Thyroid gland (tissue), 4 donors: ENCODE measurements at regions not wholly inside any gene's neighbourhood (a gene's known extent, or its start where the extent isn't known, plus 50 kb on each side); places are given as distances from the start of the nearest gene placed in this dataset.

ENCODE experiments used
- CTCF ChIP-seq, 6 experiments: fragments of 200-600 bp in 3 of 6; fragments of 450-650 bp in 3 of 6; sonication (generic) in 3 of 6; IDR thresholded peaks; one replicate each; pipeline ENCODE4 v1.5.1; 2016 to 2019; ENCODE audit warnings: antibody characterized with exemption in 6 of 6, mild to moderate bottlenecking in 2 of 6, inconsistent platforms in 1 of 6, moderate library complexity in 1 of 6
- POLR2A ChIP-seq, 2 donors: fragments of 450-650 bp; IDR thresholded peaks; one replicate each; pipeline ENCODE4 v1.6.1; 2017; ENCODE audit warnings: antibody characterized with exemption in 2 of 2, mild to moderate bottlenecking in 2 of 2, moderate library complexity in 1 of 2

GRCh38 chr5:57611177-57611576 is 128.6 kb upstream of the ACTBL2 start:
- TF ChIP-seq CTCF (IDR thresholded peaks at IDR 0.05) (no peak), POLR2A (IDR thresholded peaks at IDR 0.05) (no peak)
